Panc1 (cell line): ENCODE measurements at regions not wholly inside any gene's neighbourhood (a gene's known extent, or its start where the extent isn't known, plus 50 kb on each side); places are given as distances from the start of the nearest gene placed in this dataset.

Experiments
- CTCF ChIP-seq: fragments of 450-650 bp; IDR thresholded peaks from 2 replicates; pipeline ENCODE4 v1.5.1; 2017; ENCODE audit warnings: mild to moderate bottlenecking
- POLR2AphosphoS5 ChIP-seq: IDR thresholded peaks from 2 replicates; pipeline ENCODE4 v1.6.1; 2012; ENCODE audit warnings: mild to moderate bottlenecking, low read depth, low read length, moderate library complexity

GRCh38 chr5:175253597-175253996 lies 190.4 kb downstream of the DRD1 start:
- TF ChIP-seq CTCF (no peak), POLR2AphosphoS5 (no peak)
